Daoy (cell line): ENCODE measurements at regions not wholly inside any gene's neighbourhood (a gene's known extent, or its start where the extent isn't known, plus 50 kb on each side); places are given as distances from the start of the nearest gene placed in this dataset.
"Not testable (repeated sequence)": the region's sequence is repeated elsewhere in the genome, so short reads cannot be mapped to it uniquely, and the experiment has no call there.

ENCODE experiments used
- DNase-seq: peaks from one replicate; pipeline ENCODE4 v3.0.0-alpha.2; 2015; ENCODE audit warnings: low read depth

DNA sequence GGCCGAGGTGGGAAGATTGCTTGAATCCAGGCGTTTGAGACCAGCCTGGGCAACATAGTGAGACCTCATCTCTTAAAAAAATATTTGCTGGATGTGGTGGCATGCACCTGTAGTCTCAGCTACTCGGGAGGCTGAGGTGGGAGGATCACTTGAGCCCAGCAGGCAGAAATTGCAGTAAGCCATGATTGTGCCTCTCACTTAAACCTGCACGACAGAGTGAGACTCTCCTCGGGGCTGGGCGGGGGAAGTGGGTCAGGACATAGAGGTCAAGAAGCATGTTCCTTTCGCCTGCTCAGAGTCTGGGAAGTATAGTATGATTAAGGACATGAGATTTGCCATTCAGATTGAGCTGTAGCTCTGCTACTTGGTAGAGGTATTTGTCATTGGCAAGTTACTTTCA lies 52.3 kb downstream of the SEPTIN7 start:
- not testable (repeated sequence) for DNase-seq

DNA sequence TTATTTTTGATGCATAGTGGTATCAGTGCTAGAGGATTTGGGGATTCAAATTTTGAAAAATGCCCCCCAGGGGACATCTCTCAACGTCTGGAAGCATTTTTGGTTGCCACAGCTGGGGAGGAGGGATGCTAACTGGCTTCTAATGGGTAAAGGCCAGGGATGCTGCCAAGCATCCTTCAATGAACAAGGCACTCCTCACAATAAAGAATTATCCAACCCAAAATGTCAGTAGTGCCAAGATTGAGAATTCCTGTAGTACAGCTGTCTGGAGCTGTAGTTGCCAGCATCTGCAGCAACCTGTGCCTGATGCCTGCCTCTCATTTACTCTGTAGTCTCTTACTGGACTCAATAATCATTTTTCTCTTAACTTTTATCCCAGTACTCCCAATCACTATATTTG lies 53.5 kb downstream of the SEPTIN7 start:
- no peak for DNase-seq

DNA sequence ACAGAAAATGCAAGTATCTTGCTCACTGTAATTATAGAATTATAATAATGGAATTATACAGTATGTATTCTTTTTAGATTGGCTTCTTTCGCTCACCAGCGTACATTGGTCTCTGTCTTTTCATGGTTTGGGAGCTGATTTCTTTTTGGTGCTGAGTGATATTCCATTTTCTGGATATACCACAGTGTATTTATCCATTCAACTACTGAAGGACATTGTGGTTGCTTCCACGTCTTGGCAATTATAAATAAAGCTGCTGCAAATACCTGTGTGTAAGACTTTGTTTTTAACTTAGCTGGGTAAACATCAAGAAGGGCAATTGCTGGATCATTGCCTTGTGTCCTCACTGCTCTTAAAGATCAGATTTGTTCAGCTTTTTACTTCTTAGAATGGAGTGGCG lies 55.3 kb downstream of the SEPTIN7 start:
- DNase-seq, result no peak

DNA sequence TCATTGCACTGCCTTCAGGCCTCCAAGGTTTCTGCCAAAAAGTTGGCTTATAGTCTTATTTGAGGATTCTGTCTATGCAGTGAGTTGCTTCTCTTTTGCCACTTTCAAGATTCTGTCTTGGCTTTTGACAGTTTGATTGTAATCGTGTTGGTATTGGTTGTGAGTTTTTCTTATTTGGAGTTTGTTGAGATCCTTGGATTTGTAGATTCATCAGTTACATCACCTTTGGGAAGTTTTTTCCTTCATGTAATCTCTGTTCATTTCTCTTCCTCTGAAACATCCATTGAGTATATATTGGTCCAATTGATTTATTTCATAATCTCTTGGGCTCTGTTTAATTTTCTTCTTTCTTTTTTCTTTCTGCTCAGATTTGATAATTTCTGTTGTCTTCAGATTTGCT lies 59.8 kb downstream of the SEPTIN7 start:
- no peak for DNase-seq

DNA sequence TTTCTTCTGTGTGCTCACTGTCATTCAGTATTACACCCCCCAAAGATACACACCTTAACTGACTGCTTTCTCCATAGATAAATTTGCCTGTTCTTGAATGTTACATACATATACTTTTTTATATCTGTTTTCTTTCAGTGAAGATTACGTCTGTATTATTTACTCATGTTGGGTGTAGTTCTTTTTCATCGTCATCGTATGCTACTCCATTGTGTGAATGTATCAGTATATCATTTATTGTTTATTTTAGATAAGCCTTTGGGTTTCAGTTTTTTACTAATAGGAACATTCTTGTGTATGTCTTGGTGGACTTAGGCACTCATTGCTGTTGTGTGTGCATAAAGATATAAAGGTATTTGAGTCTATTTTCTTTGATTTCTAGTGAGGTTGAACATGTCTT lies 64.4 kb downstream of the SEPTIN7 start:
- no peak for DNase-seq

DNA sequence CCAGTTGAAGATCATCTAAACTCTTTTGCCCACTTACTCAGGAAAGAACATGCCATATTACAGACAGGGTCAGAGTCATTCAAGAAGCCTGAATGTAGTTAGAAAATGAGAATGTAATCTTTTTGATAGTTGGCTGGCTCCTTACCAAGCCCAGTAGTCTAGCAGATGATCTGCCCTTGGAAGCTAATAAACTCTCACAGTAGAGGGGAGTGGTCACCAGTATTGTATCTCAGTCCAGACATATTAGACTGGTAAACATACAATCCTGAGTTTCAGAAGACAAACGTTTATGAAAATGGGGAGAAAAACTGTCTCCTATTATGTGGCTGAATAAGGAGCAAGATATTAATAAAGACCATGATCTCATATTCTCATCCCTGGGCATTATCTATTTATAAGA lies 65.3 kb downstream of the SEPTIN7 start:
- DNase-seq, result no peak

DNA sequence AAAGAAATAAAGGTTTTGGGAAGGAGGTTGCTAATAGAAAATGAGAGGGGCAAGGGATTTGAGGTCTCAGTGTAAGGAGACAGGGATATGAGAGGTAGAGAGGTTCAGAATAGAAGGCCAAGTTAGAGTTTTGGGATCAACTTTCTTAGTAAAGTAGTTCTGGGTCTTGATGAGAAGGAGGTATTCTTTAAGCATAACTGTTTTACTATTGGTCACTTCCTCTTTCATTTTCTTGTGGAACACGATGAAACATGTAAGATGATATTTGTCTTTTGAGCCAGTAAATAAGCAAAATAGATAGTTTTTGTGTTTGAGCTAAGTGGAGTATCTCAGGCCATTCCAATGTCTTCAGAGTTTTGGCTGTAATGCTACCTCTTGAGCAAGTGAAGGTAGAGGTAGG lies 68.3 kb downstream of the SEPTIN7 start:
- not testable (repeated sequence) for DNase-seq

DNA sequence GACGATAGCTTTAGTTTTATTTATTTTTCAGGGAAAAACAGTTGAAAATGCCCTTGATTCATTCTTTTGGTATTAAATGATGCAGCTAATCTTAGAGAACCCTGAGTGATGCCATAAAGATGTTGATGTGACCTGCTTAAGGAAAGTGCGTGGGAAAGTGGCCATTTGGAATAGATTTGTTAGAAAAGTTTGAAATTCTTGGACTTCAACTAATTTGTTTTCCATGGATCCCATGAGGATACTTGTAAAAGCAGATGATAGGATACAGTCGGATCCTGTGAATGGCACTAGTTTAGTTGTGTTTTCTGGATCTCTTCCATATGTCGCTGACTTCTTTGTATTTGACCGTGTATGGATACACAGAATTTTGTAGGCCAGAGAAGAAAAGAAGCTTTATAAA lies 69.0 kb downstream of the SEPTIN7 start:
- no peak for DNase-seq

DNA sequence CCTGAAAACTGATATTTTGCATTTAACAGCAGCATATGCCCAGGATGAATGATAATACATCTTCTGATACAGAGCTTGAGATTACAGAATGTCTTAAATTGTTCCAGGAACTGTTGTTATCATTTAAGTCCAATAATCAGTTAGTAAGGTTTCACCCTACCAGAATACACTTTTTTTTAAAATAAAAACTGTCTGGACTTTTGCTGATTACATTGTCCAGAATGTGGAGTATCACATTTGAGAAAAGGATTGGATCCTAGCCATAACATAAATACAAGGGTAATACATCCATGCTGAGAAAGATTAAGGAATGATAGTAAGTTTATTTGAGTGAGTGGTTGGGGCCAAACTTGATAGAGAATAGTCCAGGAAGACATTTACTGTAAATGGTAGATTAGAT lies 71.0 kb downstream of the SEPTIN7 start:
- DNase-seq, result no peak

DNA sequence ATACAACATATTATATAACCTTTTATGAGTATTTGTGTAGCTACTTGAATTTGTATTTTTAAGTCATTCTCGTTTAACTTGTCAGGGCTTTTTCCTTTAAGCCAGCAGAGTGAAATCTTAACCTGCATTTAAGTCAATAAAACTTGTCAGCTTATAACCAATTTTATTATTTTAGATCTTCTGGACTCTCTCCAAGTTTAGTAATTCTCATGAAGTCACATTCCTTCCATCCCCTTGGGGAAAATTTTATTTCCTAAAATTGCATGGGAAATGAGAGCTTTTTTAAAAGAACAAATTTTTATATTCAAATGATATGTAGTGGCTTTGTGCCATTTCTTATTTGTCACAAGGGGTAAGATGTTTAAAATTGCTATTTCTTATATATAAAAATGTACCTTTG lies 74.0 kb downstream of the SEPTIN7 start:
- DNase-seq, result no peak

DNA sequence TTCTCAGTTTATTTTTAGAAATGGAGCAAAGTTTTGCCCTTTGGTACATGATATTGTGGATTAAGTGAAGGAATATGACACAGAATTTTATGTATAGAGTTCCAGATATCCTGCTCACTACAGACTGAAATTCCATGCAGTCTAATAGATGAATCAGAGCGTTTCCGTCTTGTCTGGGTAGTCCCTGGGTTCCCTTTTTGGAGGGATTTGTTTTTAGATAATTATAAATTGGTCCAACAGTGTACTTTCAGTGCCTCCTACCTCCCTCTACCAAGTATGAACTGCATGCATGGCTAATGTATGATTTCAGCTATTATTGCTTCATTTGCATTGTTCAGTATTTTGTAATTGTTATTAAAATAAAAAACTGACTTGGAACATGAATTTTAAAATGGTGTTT lies 74.4 kb downstream of the SEPTIN7 start:
- DNase-seq, result no peak

DNA sequence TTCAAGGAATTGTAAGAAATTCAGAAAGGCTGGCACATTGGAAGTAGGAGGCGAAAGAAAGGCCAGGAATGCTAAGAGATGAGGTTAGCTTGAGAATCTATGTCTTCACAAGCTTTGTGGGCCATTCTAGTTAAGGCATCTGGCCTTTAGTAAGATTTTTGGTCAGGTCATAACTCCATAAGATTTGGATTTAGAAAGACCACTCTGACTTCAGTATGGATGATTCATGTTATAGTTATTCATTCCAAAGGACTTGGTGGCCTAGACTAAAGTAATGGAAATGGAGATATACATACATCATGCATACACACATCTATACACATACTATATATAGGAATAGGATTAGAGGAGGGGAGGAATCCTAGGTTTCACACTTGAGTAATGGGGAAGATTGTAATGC lies 77.5 kb downstream of the SEPTIN7 start:
- no peak for DNase-seq

DNA sequence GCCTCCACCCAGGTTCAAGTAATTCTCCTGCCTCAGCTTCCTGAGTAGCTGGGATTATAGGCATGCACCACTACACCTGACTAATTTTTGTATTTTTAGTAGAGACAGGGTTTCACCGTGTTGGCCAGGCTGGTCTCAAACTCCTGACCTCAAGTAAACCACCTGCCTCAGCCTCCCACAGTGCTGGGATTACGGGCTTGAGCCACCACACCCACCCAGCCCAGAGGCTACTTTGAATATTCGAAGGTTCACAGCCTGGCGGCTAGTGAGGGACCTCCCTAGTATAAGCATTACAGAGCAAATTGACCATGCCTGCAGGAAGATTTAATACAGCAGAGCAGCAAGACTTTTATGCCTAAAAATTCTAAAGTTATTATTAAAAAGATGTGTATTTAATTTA lies 86.6 kb downstream of the SEPTIN7 start:
- DNase-seq, result not testable (repeated sequence)

DNA sequence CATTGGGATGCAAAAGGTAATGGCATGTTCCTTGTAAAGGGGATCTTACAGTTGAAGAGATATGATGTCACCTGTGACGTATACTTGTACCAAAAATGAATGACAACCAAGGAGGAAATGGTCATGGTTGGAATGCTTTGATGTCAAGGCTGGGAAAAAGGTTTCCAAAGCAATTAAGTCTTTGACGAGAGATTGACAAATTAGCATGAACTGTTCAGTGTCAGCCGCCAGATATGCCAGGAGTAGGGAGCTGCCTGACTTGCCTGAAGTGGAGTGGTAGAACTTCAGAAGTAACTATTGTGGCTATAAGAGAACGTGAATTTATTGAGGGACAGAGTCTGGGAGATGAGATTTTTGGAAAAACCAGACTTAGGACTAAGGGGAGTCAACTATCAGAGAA lies 88.1 kb downstream of the SEPTIN7 start:
- no peak for DNase-seq

DNA sequence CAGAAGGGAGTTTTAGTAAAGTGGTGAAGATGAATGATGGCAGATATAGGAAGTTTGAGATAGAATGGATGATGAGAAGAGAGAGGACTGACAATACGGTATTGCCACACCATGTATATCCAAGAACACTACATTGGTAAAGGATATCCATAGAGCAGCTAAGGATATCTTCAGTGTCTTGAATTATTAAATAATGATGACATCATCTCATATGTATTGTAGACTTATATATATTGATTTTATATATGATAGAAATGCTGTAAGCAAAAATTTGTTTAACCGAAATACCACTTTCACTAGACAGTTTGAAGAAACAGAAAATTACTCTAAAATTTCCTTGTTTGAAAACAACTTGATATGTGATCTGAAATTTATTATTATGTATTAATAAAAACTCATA lies 89.0 kb downstream of the SEPTIN7 start:
- no peak for DNase-seq

DNA sequence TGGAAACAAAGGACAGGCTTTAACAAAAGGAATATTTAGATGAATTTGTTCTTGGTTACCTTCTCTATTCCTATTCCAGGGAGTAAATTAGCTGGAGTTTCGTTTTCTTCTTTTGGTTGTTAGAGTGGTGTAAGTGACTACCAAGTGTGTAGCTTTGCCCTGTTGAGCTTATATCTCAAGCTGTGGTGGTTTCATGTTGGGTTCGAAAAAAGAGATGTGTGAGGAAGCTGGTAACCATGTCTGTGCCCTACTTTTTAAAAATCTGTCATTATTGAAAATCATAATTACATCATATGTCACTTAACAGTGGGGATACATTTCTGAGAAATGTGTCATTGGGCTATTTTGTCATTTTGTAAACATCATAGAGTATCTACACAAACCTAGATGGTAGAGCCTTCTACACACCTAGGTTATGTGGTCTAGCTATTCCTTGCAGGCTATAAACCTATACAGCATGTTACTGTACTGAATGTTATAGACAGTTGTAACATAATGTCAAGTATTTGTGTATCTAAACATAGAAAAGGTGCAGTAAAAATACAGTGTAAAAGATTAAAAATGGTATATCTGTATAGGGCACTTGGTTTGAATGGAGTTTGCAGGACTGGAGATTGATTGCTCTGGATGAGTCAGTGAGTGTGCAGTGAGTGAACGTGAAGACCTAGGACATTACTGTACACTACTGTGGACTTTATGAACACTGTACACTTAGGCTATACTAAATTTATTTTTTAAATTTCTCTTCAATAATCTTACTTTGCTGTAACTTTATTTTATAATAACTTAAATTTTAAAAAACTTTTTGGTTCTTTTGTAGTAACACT lies 90.4 kb downstream of the SEPTIN7 start:
- DNase-seq, result no peak

DNA sequence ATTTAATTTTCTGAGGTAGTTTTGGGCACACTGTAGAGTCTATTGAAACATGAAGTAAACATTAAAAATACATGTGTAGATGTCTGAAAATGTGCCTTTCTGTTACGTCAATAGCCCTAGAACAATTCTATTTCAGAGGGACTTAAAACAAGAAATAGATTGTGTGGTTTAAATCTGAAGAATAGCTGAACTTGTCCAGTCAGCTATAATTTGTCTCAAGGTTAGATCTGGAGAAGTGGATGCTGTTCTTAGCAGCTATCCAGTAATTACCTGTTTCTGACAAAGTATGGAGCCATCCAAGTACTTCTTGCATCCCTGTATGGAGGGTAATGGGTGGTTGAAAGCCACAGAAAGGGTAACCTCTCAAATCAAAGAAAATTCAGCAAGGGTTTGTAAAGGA lies 92.8 kb downstream of the SEPTIN7 start:
- no peak for DNase-seq

DNA sequence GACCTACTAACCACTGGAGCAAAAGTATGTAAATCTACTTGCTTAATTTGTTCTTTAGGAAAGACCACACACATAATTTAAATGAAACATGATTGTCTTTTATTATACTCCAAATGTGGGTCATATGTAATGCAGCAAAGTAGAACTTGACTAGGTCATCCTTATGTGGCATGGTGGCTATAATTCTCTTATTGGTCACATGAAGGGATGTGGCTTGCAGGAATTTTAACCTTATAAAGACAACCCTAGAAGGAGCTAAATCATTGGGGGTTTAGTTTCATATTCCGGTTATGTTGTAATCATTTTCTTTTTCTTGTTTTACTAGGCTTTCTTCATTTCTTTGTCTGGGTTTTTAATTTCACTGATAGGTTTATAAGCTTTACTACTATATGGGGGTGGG lies 93.9 kb downstream of the SEPTIN7 start:
- no peak for DNase-seq

DNA sequence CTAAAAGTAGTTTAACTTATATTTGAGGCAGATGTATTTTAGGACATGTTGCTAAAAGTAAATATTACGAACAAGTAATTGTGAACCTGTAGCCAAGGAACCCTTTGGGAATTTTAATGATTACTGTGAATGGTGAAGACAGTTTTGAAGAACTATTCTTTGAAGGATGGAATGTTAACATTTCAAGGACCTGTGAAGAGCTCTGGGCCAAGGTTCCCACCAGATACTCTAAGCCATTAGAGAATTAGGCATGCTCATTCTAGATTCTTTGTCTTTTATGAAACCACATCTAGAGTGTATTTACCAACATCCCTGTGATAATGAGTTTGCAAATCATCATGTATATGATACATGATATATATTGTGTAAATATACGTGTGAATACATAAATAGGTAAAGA lies 99.8 kb downstream of the SEPTIN7 start:
- no peak for DNase-seq

DNA sequence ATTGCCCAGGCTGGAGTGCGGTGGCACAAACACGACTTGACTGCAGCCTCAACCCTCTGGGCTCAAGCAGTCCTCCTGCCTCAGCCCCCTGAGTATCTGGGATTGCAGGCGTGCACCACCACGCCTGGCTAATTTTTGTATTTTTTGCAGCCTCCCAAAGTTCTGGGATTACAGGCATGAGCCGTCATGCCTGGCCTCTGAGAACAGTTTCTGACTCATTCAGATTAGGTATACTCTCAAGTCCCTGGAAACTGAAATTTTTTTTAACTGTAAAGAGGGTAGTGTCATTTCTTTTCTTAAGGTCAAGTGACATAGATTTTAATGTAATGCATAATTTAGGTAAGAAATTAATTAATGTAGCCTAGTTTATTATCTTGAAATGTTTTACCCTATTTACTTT lies 104.7 kb downstream of the SEPTIN7 start:
- DNase-seq, result no peak

DNA sequence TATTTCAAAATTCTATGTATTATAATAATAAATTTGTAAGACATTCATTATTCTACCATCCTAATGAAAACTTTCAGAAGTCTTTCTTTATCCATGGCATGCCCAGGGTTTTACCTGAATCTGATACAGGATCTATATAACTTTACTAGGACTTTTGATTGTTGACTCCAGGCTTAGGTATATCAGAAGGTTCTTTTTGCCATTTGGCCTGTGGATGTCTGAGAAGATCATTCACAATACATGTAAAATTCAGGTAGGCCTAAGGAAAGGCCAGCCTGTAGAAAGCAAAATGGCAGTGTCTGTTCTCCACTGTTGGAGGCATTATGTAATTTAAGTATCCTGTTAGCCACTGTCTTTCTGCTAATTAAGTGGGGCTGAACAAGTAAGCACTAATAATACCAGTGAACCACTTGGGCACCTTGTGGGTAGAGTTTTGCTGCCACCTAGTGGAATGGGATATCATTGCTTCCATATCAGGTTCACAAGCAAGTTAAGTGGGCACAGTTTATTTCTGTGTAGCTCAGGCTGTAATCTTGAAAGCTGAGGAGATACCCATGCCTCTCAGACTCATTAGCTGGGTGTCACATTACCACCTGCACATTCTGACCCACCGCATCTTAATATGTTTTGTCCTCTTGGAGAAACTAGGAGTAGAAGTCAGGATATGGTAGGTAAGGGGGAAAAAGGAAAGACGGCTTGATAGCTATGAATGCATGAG lies 105.5 kb downstream of the SEPTIN7 start:
- DNase-seq, result peak; percentile 73

DNA sequence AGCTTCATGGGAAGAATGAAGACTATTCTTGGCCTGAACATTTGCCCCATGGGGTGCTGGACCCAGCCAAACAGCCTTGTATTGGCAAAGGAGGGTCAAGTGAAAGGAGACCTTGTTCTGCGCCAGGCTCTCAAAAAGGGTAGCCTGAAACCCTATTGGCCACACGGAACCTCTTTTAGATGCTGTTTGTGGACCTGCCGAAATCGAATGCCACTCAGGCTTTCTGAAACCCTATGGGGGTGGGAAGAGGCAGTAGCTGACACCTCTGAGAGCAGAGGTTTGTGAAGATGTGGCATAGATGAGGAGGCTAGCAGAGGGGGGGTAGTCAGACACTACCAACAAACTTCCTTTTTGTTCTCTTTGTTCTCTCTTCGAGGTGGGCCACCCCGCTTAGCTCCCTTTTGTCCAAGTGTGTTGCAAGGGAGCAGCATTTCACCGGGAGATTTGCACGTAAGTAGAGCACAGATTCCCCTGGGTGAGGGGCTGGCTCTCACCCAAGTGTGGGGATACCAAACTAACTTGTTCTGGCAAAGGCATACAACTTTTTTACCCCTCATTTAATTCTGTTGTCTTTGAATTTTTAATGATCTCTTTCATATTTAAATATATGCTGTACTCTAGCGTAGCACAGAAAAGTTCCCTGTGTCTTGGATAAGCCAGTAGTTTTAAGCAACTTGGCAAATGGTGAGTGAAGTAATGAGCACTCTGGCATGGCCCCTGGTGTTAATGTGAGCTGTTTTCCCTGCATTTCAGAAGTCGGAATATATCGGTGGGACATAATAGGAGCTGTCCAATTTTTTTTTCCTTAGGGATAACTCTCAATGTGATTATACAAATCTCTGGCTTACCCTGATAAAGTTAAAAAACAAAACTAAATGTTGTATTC lies 107.7 kb downstream of the SEPTIN7 start:
- DNase-seq, result no peak
